GM18505 (cell line): ENCODE measurements at regions not wholly inside any gene's neighbourhood (a gene's known extent, or its start where the extent isn't known, plus 50 kb on each side); places are given as distances from the start of the nearest gene placed in this dataset.
"Not testable (repeated sequence)": the region's sequence is repeated elsewhere in the genome, so short reads cannot be mapped to it uniquely, and the experiment has no call there.

Source experiments
- ATAC-seq: cut with Tn5 transposase; IDR thresholded peaks from one replicate; pipeline ENCODE4 v1.9.1; 2021; ENCODE audit not compliant: unreplicated experiment
- POLR2A ChIP-seq: IDR thresholded peaks from 4 replicates; pipeline ENCODE4 v1.6.1; 2011; ENCODE audit warnings: borderline replicate concordance; ENCODE audit not compliant: insufficient read depth, insufficient read length; ENCODE audit errors: extremely low read depth

DNA sequence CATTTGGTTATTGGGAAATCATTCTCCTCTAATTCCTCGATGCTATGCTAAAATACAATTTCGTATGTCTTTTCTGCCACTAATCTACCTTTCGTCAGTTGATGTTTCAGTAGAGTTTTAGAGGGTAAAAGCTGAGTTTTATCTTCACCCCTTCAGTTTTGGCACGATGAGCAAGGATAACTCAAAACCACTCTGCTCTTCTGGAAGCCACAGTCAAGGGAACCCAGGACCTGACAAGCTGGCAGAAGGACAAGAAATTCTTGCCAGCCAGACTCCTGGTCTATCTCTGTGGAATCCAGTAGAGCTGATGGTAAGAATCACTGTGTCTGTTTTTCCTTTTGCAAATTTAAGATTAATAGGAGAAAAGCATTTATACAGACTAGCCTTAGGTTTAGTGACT is 414.4 kb upstream of the LRRC3B start:
- ATAC-seq: no peak
- no peak for TF ChIP-seq POLR2A

DNA sequence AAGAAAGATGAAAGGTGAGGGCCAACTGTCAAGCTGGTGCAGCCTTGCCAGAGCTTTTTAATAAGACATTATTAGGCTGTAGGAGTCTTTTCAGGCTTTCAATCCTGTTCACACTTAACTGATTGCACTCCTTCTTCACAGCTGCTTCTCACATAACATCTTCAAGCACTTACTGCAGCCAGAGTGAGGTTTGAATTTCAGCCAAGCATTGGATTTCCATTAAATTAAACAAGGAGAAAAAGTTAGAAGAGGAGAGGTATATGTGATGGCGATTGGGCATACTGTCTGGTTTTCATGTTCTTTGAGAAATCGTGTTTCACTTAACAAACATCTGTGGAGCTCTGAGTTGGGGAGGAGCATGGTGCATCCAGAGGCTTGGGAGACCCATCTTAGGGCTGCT is 392.8 kb upstream of the LRRC3B start:
- ATAC-seq: no peak
- TF ChIP-seq POLR2A: no peak

DNA sequence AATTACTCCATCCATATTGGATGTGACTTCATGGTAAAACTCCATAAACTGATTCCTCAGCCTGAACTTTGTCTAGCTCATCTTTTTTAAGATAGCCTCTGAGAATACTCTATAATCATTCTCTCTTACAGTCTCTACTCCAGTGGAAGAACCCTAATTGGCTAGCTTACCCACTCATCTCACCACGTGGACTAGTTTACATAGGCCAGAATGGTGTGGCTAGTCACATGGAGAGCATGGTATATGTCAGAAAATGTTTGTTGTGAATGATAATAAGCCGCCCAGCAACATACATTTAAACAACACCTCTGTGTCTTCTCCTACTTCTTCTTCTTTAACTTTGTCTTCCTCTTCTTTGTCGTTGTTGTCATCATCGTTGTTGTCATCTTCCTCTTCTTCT is 389.2 kb upstream of the LRRC3B start:
- ATAC-seq: no peak

GRCh38 chr3:26236531-26236930 is 386.0 kb upstream of the LRRC3B start:
- no peak for TF ChIP-seq POLR2A
- no peak for ATAC-seq

More for the DNA sequence above, 389.2 kb upstream of the LRRC3B start:
- TF ChIP-seq POLR2A: no peak

- ATAC-seq: no peak
Observed at GRCh38 chr3:26237036-26237682, 385.4 kb upstream of the LRRC3B start.

DNA sequence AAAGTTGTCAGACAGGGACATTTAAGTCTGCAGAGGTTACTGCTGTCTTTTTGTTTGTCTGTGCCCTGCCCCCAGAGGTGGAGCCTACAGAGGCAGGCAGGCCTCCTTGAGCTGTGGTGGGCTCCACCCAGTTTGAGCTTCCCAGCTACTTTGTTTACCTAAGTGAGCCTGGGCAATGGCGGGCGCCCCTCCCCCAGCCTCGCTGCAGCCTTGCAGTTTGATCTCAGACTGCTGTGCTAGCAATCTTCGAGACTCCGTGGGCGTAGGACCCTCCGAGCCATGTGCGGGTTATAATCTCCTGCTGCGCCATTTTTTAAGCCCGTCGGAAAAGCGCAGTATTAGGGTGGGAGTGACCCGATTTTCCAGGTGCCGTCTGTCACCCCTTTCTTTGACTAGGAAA is 378.0 kb upstream of the LRRC3B start:
- not testable (repeated sequence) for ATAC-seq

More at GRCh38 chr3:26237036-26237682, 385.4 kb upstream of the LRRC3B start:
- TF ChIP-seq POLR2A: no peak

- no peak for ATAC-seq
- no peak for TF ChIP-seq POLR2A
Observed at GRCh38 chr3:26245236-26245635, 377.3 kb upstream of the LRRC3B start.

- TF ChIP-seq POLR2A: no peak
- no peak for ATAC-seq
Observed at GRCh38 chr3:26246901-26247300, 375.7 kb upstream of the LRRC3B start.

DNA sequence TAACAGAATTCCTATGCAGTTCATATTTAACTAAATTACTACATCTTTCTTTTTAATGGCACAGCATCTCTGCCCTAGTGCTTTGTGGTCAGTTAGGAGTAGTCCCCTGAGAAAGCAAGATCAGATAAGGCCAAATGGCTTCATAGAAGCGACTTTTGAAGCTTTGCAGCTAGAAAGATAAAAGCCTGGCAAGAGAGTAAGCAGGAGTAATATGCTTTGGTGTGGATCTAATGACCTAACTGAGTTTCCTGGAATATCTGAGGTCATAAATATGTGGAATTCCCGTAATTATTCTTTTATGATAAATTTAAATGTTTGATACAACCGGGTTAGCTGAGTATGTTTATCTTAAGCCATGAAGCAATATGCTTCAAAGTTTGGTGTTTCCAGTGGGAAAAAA is 374.9 kb upstream of the LRRC3B start:
- TF ChIP-seq POLR2A: no peak

GRCh38 chr3:26252001-26252400 is 370.6 kb upstream of the LRRC3B start:
- no peak for ATAC-seq
- no peak for TF ChIP-seq POLR2A

More for the DNA sequence above, 374.9 kb upstream of the LRRC3B start:
- no peak for ATAC-seq

GRCh38 chr3:26256224-26256623 is 366.3 kb upstream of the LRRC3B start:
- no peak for ATAC-seq

GRCh38 chr3:26259176-26259575 is 363.4 kb upstream of the LRRC3B start:
- TF ChIP-seq POLR2A: no peak
- ATAC-seq: no peak

More at GRCh38 chr3:26256224-26256623, 366.3 kb upstream of the LRRC3B start:
- TF ChIP-seq POLR2A: no peak

- no peak for ATAC-seq
- no peak for TF ChIP-seq POLR2A
Observed at GRCh38 chr3:26260139-26260538, 362.4 kb upstream of the LRRC3B start.

- TF ChIP-seq POLR2A: no peak
- no peak for ATAC-seq
Observed at GRCh38 chr3:26264708-26265107, 357.9 kb upstream of the LRRC3B start.

GRCh38 chr3:26271848-26272247 is 350.7 kb upstream of the LRRC3B start:
- TF ChIP-seq POLR2A: no peak
- no peak for ATAC-seq
